ENCODE measurements at regions not wholly inside any gene's neighbourhood (a gene's known extent, or its start where the extent isn't known, plus 50 kb on each side); places are given as distances from the start of the nearest gene placed in this dataset.
"Not testable (repeated sequence)": the region's sequence is repeated elsewhere in the genome, so short reads cannot be mapped to it uniquely, and the experiment has no call there.

DNA sequence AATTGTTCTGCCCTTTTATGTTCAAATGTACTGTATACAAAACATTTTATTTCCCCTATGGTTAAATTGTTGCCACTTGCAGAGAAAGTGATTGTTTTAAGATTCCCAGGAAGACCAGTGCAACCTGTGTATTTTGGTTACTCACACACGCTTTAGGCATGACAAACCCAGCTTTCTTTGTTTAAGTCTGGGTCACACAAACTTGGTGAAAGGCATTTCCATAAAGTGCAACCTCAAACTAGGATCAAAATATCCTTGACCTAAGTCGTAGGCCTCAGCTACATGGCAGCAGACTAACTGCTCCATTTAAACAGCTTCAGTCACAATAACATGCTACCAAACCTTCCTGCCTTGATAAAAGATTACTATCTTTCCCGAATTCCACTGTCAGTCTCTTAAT lies 639.0 kb upstream of the PRR20A start:
- H3K4ac ChIP-seq (ENCODE audit: low read depth, low read length), result no peak overlapping the region
- no peak overlapping the region for H2AK5ac ChIP-seq (ENCODE audit: low read length)
- no peak overlapping the region for H4K91ac ChIP-seq (ENCODE audit: low read depth, low read length)
- no peak overlapping the region for H4K8ac ChIP-seq (ENCODE audit: low read depth, low read length)
- H3K4me2 ChIP-seq (ENCODE audit: low read length), result no peak overlapping the region
- no peaks in the 10 kb centered on the region for H3K4me1 ChIP-seq (ENCODE audit: control insufficient read depth in 1 of 2, insufficient read depth in 2 of 2, low read length in 2 of 2)
- no peak overlapping the region for H2BK5ac ChIP-seq (ENCODE audit: low read depth, low read length, poor library complexity)
- no peaks in the 10 kb centered on the region for H3K27me3 ChIP-seq (ENCODE audit: insufficient read depth, low read length)
- H3K9ac ChIP-seq (ENCODE audit: low read length), result no peak overlapping the region
- H3K9me3 ChIP-seq (ENCODE audit: insufficient read depth, low read depth, low read length), result no peaks in the 10 kb centered on the region
- H3K36me3 ChIP-seq (ENCODE audit: control insufficient read depth in 1 of 2, insufficient read depth in 2 of 2, low read length in 2 of 2), result no peaks in the 10 kb centered on the region
- no peak overlapping the region for H3K23ac ChIP-seq (ENCODE audit: low read length)
- no peak overlapping the region for H3K27ac ChIP-seq (ENCODE audit: low read depth, low read length)
- H3K79me1 ChIP-seq (ENCODE audit: low read length), result no peaks in the 10 kb centered on the region
- no peaks in the 10 kb centered on the region for H3K79me2 ChIP-seq (ENCODE audit: control insufficient read depth, insufficient read depth, low read length, poor library complexity)
- DNase-seq, result no peak
- H3K4me3 ChIP-seq (ENCODE audit: low read depth, low read length), result no peak overlapping the region
- no CpG with 5 or more reads among the region's 3 CpGs for WGBS (ENCODE audit: extremely low coverage, insufficient coverage, insufficient read length)
- H3K18ac ChIP-seq (ENCODE audit: low read length), result no peak overlapping the region
- no peak overlapping the region for H4K12ac ChIP-seq (ENCODE audit: low read depth, low read length)
- no peak overlapping the region for H2BK12ac ChIP-seq (ENCODE audit: low read length)
- no peak overlapping the region for H2AFZ ChIP-seq (ENCODE audit: insufficient read depth, low read length, poor library complexity)
- H2BK120ac ChIP-seq (ENCODE audit: insufficient read depth, low read length, poor library complexity), result no peak overlapping the region
- H3K14ac ChIP-seq (ENCODE audit: low read length), result no peak overlapping the region

DNA sequence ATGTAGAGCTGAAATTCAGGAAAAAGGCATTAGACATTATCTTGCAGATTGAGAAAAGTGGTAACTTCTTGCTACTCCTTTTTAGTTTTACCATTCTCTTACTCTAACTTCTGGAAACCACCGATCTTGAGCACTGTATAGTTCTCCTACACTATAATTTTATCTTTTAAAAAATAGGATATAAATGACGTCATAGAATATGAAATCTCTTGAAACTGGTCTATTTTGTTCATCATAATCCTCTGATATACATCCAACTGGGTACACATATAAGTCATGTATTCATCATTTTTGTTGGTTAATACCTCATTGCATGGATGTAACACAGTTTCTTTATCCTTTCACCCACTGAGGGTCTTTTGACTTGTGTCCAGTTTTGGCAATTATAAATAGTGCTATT lies 629.9 kb upstream of the PRR20A start:
- no peaks in the 10 kb centered on the region for H3K4me1 ChIP-seq (ENCODE audit: control insufficient read depth in 1 of 2, insufficient read depth in 2 of 2, low read length in 2 of 2)
- no peak overlapping the region for H3K4me2 ChIP-seq (ENCODE audit: low read length)
- no peak overlapping the region for H3K18ac ChIP-seq (ENCODE audit: low read length)
- H3K23ac ChIP-seq (ENCODE audit: low read length), result no peak overlapping the region
- no peak overlapping the region for H2BK12ac ChIP-seq (ENCODE audit: low read length)
- H3K4ac ChIP-seq (ENCODE audit: low read depth, low read length), result no peak overlapping the region
- no peaks in the 10 kb centered on the region for H3K79me1 ChIP-seq (ENCODE audit: low read length)
- H4K12ac ChIP-seq (ENCODE audit: low read depth, low read length), result no peak overlapping the region
- H2BK5ac ChIP-seq (ENCODE audit: low read depth, low read length, poor library complexity), result no peak overlapping the region
- H2AFZ ChIP-seq (ENCODE audit: insufficient read depth, low read length, poor library complexity), result no peak overlapping the region
- H2AK5ac ChIP-seq (ENCODE audit: low read length), result no peak overlapping the region
- H3K36me3 ChIP-seq (ENCODE audit: control insufficient read depth in 1 of 2, insufficient read depth in 2 of 2, low read length in 2 of 2), result no peaks in the 10 kb centered on the region
- H4K91ac ChIP-seq (ENCODE audit: low read depth, low read length), result no peak overlapping the region
- no peak overlapping the region for H2BK120ac ChIP-seq (ENCODE audit: insufficient read depth, low read length, poor library complexity)
- no CpG with 5 or more reads among the region's 2 CpGs for WGBS (ENCODE audit: extremely low coverage, insufficient coverage, insufficient read length)
- no peak overlapping the region for H3K4me3 ChIP-seq (ENCODE audit: low read depth, low read length)
- H3K9me3 ChIP-seq (ENCODE audit: insufficient read depth, low read depth, low read length), result no peaks in the 10 kb centered on the region
- no peak overlapping the region for H3K14ac ChIP-seq (ENCODE audit: low read length)
- H4K8ac ChIP-seq (ENCODE audit: low read depth, low read length), result no peak overlapping the region
- H3K27me3 ChIP-seq (ENCODE audit: insufficient read depth, low read length), result no peaks in the 10 kb centered on the region
- H3K9ac ChIP-seq (ENCODE audit: low read length), result no peak overlapping the region
- H3K27ac ChIP-seq (ENCODE audit: low read depth, low read length), result no peak overlapping the region
- DNase-seq, result no peak
- no peaks in the 10 kb centered on the region for H3K79me2 ChIP-seq (ENCODE audit: control insufficient read depth, insufficient read depth, low read length, poor library complexity)

- H3K18ac ChIP-seq (ENCODE audit: low read length); H3K4me3 ChIP-seq (ENCODE audit: low read depth, low read length); H4K91ac ChIP-seq (ENCODE audit: low read depth, low read length); H2BK12ac ChIP-seq (ENCODE audit: low read length); H3K4me1 ChIP-seq (ENCODE audit: control insufficient read depth in 1 of 2, insufficient read depth in 2 of 2, low read length in 2 of 2); H3K4me2 ChIP-seq (ENCODE audit: low read length); H4K8ac ChIP-seq (ENCODE audit: low read depth, low read length); H3K14ac ChIP-seq (ENCODE audit: low read length); H3K36me3 ChIP-seq (ENCODE audit: control insufficient read depth in 1 of 2, insufficient read depth in 2 of 2, low read length in 2 of 2); H3K27ac ChIP-seq (ENCODE audit: low read depth, low read length); H3K79me1 ChIP-seq (ENCODE audit: low read length); H2AFZ ChIP-seq (ENCODE audit: insufficient read depth, low read length, poor library complexity); H3K9me3 ChIP-seq (ENCODE audit: insufficient read depth, low read depth, low read length); H2BK5ac ChIP-seq (ENCODE audit: low read depth, low read length, poor library complexity); H3K23ac ChIP-seq (ENCODE audit: low read length); H3K27me3 ChIP-seq (ENCODE audit: insufficient read depth, low read length); DNase-seq; H2AK5ac ChIP-seq (ENCODE audit: low read length); H3K4ac ChIP-seq (ENCODE audit: low read depth, low read length); H4K12ac ChIP-seq (ENCODE audit: low read depth, low read length); H3K79me2 ChIP-seq (ENCODE audit: control insufficient read depth, insufficient read depth, low read length, poor library complexity); H2BK120ac ChIP-seq (ENCODE audit: insufficient read depth, low read length, poor library complexity); H3K9ac ChIP-seq (ENCODE audit: low read length): not testable (repeated sequence)
- no CpG with 5 or more reads among the region's 2 CpGs for WGBS (ENCODE audit: extremely low coverage, insufficient coverage, insufficient read length)
Observed at GRCh38 chr13:56512336-56512735, 628.4 kb upstream of the PRR20A start.

DNA sequence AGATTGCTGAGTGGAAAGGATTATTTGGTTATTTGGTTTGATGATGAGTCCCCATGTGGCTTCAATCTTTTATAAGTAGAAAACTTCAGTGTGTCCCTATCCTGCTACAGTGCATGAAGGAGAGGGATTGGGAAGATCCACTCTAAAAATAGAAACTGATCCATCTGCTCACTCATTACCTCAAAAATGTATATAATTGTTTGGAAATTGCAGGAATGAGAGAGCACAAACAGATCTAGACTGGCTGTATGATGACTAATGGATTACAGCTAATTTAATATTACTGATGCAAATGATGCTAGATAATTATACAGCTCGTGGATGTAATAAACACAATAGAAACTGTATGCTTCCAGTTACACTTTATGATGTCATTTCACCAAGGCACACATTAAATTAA lies 625.3 kb upstream of the PRR20A start:
- Histone ChIP-seq H3K14ac (ENCODE audit: low read length) (no peak overlapping the region), H2AFZ (ENCODE audit: insufficient read depth, low read length, poor library complexity) (no peak overlapping the region), H2BK120ac (ENCODE audit: insufficient read depth, low read length, poor library complexity) (no peak overlapping the region), H3K79me1 (ENCODE audit: low read length) (no peaks in the 10 kb centered on the region), H3K9me3 (ENCODE audit: insufficient read depth, low read depth, low read length) (no peaks in the 10 kb centered on the region), H3K4me1 (ENCODE audit: control insufficient read depth in 1 of 2, insufficient read depth in 2 of 2, low read length in 2 of 2) (no peaks in the 10 kb centered on the region), H3K9ac (ENCODE audit: low read length) (no peak overlapping the region), H3K4me2 (ENCODE audit: low read length) (no peak overlapping the region), H3K27me3 (ENCODE audit: insufficient read depth, low read length) (no peaks in the 10 kb centered on the region), H2BK12ac (ENCODE audit: low read length) (no peak overlapping the region), H2BK5ac (ENCODE audit: low read depth, low read length, poor library complexity) (no peak overlapping the region), H4K8ac (ENCODE audit: low read depth, low read length) (no peak overlapping the region), H3K79me2 (ENCODE audit: control insufficient read depth, insufficient read depth, low read length, poor library complexity) (no peaks in the 10 kb centered on the region), H3K36me3 (ENCODE audit: control insufficient read depth in 1 of 2, insufficient read depth in 2 of 2, low read length in 2 of 2) (no peaks in the 10 kb centered on the region), H3K18ac (ENCODE audit: low read length) (no peak overlapping the region), H2AK5ac (ENCODE audit: low read length) (no peak overlapping the region), H3K4me3 (ENCODE audit: low read depth, low read length) (no peak overlapping the region), H4K91ac (ENCODE audit: low read depth, low read length) (no peak overlapping the region), H3K27ac (ENCODE audit: low read depth, low read length) (no peak overlapping the region), H3K4ac (ENCODE audit: low read depth, low read length) (no peak overlapping the region), H4K12ac (ENCODE audit: low read depth, low read length) (no peak overlapping the region), H3K23ac (ENCODE audit: low read length) (no peak overlapping the region)
- no CpG with 5 or more reads among the region's 1 CpG for WGBS (ENCODE audit: extremely low coverage, insufficient coverage, insufficient read length)
- no peak for DNase-seq
